Stimulated activated CD4-positive, alpha-beta T cell treated with anti-CD3 and anti-CD28 coated beads, Interleukin-4, amount 100 ng/mL, for 48 hours (primary cell): ENCODE measurements at regions not wholly inside any gene's neighbourhood (a gene's known extent, or its start where the extent isn't known, plus 50 kb on each side); places are given as distances from the start of the nearest gene placed in this dataset.
"Not testable (repeated sequence)": the region's sequence is repeated elsewhere in the genome, so short reads cannot be mapped to it uniquely, and the experiment has no call there.

Source experiments
- DNase-seq, 2 donors: peaks; one replicate each; pipeline ENCODE4 v3.0.0-alpha.2; 2020; ENCODE audit warnings: low read depth in 2 of 2

DNA sequence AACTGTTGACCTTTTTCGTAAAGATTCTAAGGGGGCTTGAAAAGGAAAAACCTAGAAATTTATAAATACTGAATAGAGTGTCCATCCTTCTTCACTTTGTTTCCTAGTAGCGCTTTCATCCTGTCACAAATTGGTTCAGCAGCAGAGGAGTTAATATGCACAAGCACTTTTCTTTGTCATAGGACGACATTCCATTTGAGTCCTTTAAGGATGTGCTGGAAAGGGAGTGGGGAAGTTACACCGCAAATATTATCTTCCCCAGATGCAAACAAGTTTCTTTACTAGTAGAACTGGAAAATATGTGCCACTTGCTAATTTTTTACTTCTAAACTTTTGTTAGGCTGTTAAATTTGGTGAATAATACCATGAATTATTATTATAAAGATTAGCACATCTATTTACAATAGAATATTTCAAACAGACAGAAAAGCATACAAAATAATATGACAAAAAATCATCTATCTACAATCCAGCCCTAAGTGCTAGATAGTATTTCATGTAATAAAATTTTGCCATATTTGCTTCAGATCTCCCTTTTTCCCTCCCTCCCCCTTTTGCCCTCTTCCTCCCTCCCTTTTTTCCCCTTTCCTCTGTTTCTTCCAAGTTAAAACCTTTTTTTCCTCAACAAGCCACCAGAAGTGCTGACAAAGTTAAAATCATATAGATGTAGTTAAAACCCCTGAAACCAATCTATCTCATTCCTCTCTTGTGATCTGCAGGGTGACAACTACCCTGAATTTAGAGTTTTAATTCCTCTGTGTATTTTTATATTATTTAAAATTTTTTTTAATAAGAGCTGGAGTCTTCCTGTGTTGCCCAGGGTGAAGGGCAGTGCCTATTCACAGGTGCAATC, 50.5 kb upstream of the MAP4K3 start:
- no peak for DNase-seq

GRCh38 chr2:39488450-39488849, 51.4 kb upstream of the MAP4K3 start:
- DNase-seq = no peak

DNA sequence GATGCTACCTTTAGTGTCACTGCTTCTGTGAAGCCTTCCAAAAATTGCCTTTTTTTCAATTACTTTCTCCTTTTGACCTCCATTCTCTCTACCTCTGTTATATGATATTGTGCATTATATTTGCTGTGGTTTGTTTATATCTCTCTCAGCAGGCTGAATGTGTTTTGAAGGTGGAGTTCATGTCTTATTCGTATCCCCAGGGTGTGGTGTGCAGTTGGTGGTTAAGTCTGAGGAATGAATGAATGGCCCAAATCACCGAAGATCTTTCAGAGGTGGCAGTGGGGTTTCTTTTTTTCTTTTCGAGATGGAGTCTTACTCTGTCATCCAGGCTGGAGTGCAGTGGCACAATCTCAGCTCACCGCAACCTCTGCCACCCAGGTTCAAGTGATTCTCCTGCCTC, 53.5 kb upstream of the MAP4K3 start:
- DNase-seq = no peak

- no peak for DNase-seq
Observed at GRCh38 chr2:39491653-39492052, 54.6 kb upstream of the MAP4K3 start.

GRCh38 chr2:39492095-39492590, 55.1 kb upstream of the MAP4K3 start:
- DNase-seq = no peak

DNA sequence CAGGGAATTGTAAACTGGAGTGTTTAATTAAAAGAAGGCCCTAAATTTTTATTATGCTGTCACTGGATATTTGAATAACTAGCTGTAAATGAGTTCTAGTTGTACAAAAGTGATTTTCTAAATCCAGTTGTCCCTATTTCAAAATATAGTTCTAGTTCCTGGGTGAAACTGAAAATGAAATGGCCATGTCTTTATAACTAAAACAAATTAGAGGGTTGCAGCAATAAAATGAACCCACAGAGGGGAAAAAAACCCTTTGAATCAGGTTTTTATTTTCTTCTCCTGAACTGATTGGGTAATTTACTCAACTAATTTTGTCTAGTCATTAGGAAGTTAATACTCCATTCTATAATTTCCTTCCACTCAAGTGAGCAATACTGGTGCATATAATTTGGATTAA, 55.6 kb upstream of the MAP4K3 start:
- DNase-seq = no peak

GRCh38 chr2:39494784-39495251, 57.7 kb upstream of the MAP4K3 start:
- no peak for DNase-seq

DNA sequence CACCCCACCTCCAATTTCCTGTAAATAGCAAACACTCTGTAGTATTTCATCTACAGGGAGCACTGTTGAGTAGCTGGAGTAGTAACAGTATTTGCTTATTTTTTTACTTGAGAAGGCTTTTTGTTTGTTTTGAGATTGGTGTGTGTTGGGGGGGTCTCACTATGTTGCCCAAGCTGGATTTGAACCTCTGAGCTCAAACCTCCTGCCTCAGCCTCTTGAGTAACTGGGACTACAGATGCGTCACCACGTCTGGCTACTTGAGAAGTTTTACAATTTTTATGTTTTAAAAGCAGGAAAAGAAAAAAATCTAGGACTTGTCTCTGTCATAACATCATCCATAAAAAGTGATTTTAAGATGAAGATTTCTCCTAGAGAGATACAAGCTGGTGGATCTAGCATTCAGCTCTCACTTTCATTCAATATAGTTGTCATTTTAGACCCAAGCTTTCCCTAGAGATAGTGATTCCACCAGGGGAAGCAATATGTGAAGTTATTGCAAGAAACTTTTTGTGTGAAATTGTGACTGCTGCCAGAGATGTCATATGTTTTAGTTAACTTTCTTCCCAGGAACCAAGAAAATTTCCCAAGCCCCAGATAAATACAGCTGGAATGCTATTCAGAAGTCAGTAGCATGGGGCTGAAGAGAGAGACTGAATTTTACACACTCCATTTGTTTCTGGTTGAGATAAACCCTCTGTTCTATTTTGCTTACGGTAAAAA, 60.2 kb upstream of the MAP4K3 start:
- no peak for DNase-seq

GRCh38 chr2:39498176-39498575, 61.1 kb upstream of the MAP4K3 start:
- not testable (repeated sequence) for DNase-seq

- no peak for DNase-seq
Observed at GRCh38 chr2:39498786-39499185, 61.7 kb upstream of the MAP4K3 start.

DNA sequence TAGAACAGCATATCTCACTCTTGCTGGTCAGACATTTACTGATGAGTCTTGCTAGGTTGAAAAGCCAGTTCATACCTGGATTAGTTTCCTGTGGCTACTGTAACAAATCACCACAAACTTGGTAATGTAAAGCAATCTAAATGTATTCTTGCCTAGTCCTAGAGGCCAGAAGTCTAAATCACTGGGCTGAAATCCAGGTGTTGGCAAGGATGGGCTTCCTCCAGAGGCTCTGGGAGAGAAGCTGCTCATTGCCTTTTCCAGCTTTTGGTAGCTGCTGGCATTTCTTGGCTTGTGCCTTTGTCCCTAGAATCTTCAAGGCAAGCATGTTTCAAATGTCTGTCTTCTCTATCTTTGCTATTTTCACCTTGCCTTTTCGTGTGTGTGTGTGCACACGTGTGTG, 62.3 kb upstream of the MAP4K3 start:
- no peak for DNase-seq

GRCh38 chr2:39501412-39501811, 64.3 kb upstream of the MAP4K3 start:
- DNase-seq = no peak

DNA sequence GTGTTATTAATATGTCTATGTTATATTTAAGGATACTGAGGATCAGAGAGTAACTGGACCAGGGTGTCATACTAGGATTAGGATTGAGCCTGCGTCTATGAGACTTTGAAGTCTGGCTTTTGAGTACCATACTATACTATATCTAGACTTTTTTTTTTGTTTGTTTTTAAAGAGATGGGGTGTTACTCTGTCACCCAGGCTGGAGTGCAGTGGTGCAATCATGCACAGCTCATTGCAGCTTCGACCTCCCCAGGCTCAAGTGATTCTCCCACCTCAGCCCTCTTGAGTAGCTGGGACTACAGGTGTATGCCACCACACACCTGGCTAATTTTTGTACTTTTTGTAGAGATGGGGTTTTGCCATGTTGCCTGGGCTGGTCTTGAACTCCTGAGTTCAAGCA, 66.2 kb upstream of the MAP4K3 start:
- DNase-seq = no peak

DNA sequence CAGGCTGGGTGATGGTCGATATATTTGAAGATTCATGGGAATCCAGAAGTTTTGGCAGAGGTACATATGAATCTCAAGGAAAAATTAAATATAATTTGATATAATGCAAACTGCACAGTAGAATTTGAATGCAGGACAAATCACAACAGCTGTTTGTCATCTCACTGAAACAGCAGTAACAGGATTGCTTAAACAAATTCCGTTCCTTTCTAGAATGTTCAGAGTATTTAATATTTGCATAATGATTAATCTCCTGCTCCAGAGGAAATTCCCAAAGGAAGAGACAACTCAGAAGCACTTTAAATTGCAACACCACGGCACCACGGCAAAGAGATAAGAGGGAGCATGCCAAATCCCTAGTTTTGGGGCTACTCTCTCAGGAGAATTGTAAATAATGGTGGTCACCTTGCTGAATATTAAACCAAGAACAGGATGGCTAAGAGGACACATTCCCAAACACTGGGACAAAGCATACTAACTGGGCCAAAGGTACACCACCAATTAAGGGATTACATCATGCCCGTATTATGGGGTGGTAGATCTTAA, 67.8 kb upstream of the MAP4K3 start:
- no peak for DNase-seq

- DNase-seq = no peak
Observed at GRCh38 chr2:39506215-39506614, 69.1 kb upstream of the MAP4K3 start.

- DNase-seq = no peak
Observed at GRCh38 chr2:39508198-39508597, 71.1 kb upstream of the MAP4K3 start.

GRCh38 chr2:39510140-39510539, 73.1 kb upstream of the MAP4K3 start:
- no peak for DNase-seq

DNA sequence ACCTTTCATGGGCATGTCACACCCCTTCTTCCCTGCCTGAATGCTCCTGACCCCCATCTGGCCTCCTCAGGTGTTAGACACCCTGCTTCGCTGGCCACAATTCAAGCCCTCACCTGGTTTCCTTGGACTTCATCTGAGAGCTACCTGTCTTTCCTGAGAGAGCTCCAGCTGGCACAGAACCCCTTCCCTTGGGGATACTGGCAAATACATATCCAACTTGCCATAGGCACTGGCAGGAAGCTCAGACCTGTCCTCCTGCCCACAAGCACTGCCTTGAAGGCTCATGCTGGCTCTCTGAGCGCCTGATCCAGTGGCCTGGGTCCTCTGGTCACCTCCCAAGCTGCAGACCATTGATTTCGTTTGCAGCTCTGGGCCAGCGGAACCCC, 74.1 kb upstream of the MAP4K3 start:
- DNase-seq = no peak

GRCh38 chr2:39511605-39512433, 74.7 kb upstream of the MAP4K3 start:
- DNase-seq = no peak

DNA sequence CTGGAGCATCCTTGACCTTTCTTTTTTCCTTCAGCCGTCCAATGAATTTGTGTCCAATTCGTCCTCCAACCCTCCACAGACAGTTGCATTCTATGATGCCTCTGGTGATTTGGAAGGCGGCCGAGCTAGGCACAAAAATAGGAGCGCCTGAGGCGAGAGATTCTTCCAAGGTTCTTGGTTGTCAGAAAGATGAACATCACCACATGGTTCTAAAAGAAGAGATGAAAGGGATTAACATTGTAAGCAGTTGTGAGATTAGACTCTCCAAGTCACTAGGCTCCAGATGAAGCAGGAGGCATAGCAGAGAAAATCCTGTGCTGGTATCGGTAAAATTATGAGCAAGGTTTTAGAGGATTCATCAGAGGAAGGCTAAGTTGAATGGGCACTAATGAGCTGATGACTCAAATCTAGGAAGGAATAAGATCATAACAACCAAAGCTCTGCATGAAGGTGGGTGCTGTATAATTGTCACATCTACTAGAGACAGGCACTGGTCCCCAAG, 75.4 kb upstream of the MAP4K3 start:
- DNase-seq = no peak

DNA sequence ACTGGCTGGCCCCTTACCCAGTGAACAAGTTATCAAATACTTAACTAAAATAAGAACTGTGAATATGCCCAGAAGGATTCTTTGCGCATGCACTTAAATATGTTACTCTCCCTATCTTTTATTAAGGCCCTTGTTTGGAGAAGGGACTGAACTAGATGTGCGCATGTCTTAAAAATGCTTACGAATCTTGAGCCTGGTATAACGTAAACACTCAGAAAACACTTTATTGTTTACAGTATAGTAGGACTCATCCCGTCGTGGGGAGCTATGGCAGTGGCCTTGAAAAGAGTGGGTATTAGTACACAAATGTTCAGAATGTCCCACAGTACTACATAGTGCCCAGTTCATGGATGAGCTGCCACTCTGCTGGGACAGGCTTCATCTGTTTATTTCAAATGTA, 75.9 kb upstream of the MAP4K3 start:
- no peak for DNase-seq
